ENCODE measurements at regions not wholly inside any gene's neighbourhood (a gene's known extent, or its start where the extent isn't known, plus 50 kb on each side); places are given as distances from the start of the nearest gene placed in this dataset.
"Not testable (repeated sequence)": the region's sequence is repeated elsewhere in the genome, so short reads cannot be mapped to it uniquely, and the experiment has no call there.

- DNase-seq (ENCODE audit: extremely low read depth in 1 of 2, low read depth in 1 of 2) = no peak
These were observed 746.1 kb downstream of the C4orf33 start for GRCh38 chr4:129842096-129842495.

DNA sequence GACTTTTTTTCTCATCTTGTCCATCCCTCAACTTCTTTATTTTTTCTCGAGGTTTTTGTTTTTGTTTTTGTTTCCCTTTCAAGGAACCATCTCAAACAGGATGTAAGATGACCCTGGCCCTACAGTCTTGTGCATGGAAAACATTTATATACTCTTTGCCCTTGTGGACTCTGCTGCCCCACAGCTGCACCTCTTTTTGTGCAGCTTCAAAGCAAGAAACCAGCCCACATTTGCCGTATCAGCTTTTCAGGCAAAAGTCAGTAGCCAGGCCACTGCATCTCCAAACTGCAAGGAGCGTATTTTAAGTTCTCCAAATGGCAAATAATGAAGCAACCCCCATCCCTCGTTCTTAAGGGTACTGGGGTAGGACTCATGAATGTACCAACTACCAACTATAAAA lies 756.5 kb downstream of the C4orf33 start:
- DNase-seq (ENCODE audit: extremely low read depth in 1 of 2, low read depth in 1 of 2) = no peak

GRCh38 chr4:129853685-129854467 lies 757.9 kb downstream of the C4orf33 start:
- not testable (repeated sequence) for DNase-seq (ENCODE audit: extremely low read depth in 1 of 2, low read depth in 1 of 2)

- DNase-seq (ENCODE audit: extremely low read depth in 1 of 2, low read depth in 1 of 2) = no peak
These were observed 766.5 kb downstream of the C4orf33 start for GRCh38 chr4:129862461-129862860.

DNA sequence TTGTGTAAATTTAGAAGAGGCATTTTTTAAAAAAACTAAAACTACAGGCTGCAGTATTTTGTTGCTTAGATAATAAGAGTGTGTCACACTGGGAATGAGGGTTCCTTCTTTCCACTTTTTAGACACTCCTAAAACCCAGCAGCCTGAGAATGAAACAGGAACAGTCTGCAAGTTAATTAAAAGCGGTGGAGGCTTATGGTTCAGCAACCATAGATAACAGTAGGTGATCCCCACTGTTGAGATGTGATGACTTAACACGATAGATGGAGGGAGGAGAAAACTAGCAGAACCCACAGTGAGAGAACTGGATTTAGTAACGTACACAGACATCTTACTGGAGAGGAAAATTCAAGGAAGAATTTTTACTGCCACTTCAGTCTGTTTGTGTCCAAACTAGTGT lies 767.3 kb downstream of the C4orf33 start:
- DNase-seq (ENCODE audit: extremely low read depth in 1 of 2, low read depth in 1 of 2) = no peak

- no peak for DNase-seq (ENCODE audit: extremely low read depth in 1 of 2, low read depth in 1 of 2)
These were observed 788.0 kb downstream of the C4orf33 start for GRCh38 chr4:129883996-129884395.

DNA sequence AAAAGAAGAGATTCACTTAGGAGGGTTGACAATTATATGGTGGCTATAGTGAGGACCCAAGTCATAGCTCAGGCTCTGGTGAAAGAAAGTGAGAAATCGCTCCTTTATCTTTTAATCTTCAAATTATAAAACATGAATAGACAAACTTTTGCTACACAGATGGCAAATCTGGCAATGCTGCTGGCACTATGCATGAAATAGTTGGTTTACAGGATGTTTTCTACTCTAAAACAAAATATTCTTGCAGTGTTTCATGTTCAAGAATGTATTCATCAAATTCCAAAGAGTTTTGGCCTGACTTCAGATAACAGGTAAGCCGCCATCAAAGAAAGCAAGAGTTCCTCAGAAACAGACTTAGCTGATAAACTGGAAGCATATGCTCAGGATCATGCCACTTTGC lies 801.2 kb downstream of the C4orf33 start:
- DNase-seq (ENCODE audit: extremely low read depth in 1 of 2, low read depth in 1 of 2) = no peak

- DNase-seq (ENCODE audit: extremely low read depth in 1 of 2, low read depth in 1 of 2) = no peak
These were observed 803.9 kb downstream of the C4orf33 start for GRCh38 chr4:129899849-129900248.

GRCh38 chr4:129900430-129900953 lies 804.5 kb downstream of the C4orf33 start:
- DNase-seq (ENCODE audit: extremely low read depth in 1 of 2, low read depth in 1 of 2) = no peak

GRCh38 chr4:129901205-129901604 lies 805.3 kb downstream of the C4orf33 start:
- no peak for DNase-seq (ENCODE audit: extremely low read depth in 1 of 2, low read depth in 1 of 2)

GRCh38 chr4:129903861-129904260 lies 807.9 kb downstream of the C4orf33 start:
- DNase-seq (ENCODE audit: extremely low read depth in 1 of 2, low read depth in 1 of 2) = no peak

DNA sequence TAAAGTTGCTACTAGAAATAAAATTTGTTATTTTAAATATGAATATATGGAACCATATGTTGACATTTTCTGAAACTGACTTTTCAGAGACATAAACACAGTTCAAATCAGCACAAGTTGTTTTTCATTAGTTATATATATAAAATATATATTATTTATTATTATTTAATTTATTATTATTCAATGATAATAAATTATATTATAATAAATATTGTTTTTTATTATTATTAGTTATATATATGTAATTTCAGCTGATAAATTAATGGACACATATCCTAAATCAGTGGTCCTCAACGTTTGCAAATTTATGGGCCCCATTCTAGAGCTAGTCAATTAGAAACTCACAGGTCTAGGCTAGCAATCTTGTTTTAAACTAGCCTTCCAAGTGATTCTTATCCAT lies 809.3 kb downstream of the C4orf33 start:
- no peak for DNase-seq (ENCODE audit: extremely low read depth in 1 of 2, low read depth in 1 of 2)

- DNase-seq (ENCODE audit: extremely low read depth in 1 of 2, low read depth in 1 of 2) = no peak
These were observed 812.2 kb downstream of the C4orf33 start for GRCh38 chr4:129908117-129908516.

DNA sequence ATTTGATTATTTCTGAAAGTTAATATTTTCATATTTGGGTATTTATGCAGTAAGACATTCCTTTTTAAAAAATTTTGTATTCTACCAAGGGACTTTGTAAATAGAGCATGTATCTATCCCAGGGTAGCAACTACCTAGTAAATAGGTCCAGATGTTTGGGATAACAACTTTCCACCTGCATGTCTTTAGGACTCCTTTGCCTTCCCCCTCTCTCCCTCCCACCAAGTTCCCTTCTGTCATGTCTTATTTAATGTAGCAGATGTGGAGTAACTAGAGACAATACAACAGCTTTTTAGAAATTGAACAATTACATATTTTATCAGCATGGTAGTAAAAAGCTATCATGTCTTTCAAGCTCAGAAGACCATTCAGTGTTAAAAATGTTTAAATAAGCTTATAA lies 821.0 kb downstream of the C4orf33 start:
- no peak for DNase-seq (ENCODE audit: extremely low read depth in 1 of 2, low read depth in 1 of 2)

DNA sequence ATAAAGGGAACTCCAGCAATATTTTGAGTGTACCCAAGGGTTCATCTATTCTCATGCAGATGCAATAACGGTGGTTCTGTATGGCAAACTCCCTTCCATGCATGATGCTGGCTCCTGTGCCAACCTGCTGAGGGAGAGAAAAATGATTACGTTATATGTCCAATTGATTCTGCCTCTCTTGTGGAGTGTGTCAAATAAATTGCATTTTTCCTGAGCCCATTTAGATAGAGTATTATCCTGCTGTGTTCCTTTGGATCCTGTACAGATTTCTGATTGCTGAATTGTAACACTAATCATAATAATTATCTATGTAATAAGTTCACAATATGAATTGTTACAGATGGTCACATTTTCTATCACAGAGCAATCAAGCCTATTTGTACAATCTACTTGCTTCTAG lies 821.7 kb downstream of the C4orf33 start:
- DNase-seq (ENCODE audit: extremely low read depth in 1 of 2, low read depth in 1 of 2) = no peak

- no peak for DNase-seq (ENCODE audit: extremely low read depth in 1 of 2, low read depth in 1 of 2)
These were observed 831.0 kb downstream of the C4orf33 start for GRCh38 chr4:129926936-129927335.

DNA sequence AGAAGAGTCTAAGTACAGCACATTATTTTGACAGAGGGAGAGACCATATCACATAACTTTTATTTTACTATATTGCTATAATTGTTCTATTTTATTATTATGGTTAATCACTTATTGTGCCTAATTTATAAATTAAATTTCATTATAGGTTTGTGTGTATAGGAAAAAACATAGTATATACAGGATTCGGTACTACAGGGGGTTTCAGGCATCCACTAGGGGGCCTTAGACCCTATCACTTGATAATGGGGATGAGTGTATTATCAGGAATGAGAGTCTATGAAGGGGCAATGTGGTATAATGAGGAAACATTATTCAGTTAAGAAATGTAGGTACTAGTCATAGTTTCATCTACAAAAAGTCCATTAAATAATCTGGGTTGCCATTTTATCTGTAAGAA lies 833.1 kb downstream of the C4orf33 start:
- DNase-seq (ENCODE audit: extremely low read depth in 1 of 2, low read depth in 1 of 2) = no peak

- DNase-seq (ENCODE audit: extremely low read depth in 1 of 2, low read depth in 1 of 2) = no peak
These were observed 834.0 kb downstream of the C4orf33 start for GRCh38 chr4:129929984-129930383.

- DNase-seq (ENCODE audit: extremely low read depth in 1 of 2, low read depth in 1 of 2) = no peak
These were observed 854.3 kb downstream of the C4orf33 start for GRCh38 chr4:129950217-129950616.

DNA sequence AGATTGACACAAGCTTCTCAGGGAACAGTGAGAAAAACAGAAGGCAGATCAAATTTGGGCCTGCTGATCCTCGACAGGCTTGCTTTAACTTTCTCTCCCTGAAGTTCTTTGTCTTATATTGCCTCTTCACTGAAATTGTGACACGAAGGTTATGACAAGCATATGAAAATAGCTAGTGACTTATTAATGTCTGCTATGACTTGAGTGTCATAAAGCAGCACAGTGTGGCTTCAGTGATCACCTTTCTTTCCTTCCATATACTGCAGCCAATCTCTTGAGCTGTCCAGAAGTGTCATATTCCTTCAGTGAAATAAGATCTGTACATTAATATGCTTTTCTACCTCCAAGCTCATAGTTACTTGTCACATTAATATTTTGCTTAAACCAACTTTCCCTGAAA lies 870.2 kb downstream of the C4orf33 start:
- DNase-seq (ENCODE audit: extremely low read depth in 1 of 2, low read depth in 1 of 2) = no peak

GRCh38 chr4:129968366-129968765 lies 872.4 kb downstream of the C4orf33 start:
- no peak for DNase-seq (ENCODE audit: extremely low read depth in 1 of 2, low read depth in 1 of 2)

GRCh38 chr4:129968778-129969177 lies 872.8 kb downstream of the C4orf33 start:
- DNase-seq (ENCODE audit: extremely low read depth in 1 of 2, low read depth in 1 of 2) = no peak

- no peak for DNase-seq (ENCODE audit: extremely low read depth in 1 of 2, low read depth in 1 of 2)
These were observed 874.8 kb downstream of the C4orf33 start for GRCh38 chr4:129970801-129971200.
